ENCODE measurements at regions not wholly inside any gene's neighbourhood (a gene's known extent, or its start where the extent isn't known, plus 50 kb on each side); places are given as distances from the start of the nearest gene placed in this dataset.

GRCh38 chr1:218829097-218829496 lies 344.6 kb upstream of the LYPLAL1 start:
- DNase-seq (ENCODE audit: low read depth), result no peak
- H3K4me3 ChIP-seq (ENCODE audit: low read depth, low read length), result no peak overlapping the region
- TF ChIP-seq CTCF (IDR thresholded peaks at IDR 0.05; ENCODE audit: insufficient read depth, low read length), result no peak

GRCh38 chr1:218835609-218836008 lies 338.1 kb upstream of the LYPLAL1 start:
- H3K4me3 ChIP-seq (ENCODE audit: low read depth, low read length), result no peak overlapping the region
- no peak for TF ChIP-seq CTCF (IDR thresholded peaks at IDR 0.05; ENCODE audit: insufficient read depth, low read length)
- no peak for DNase-seq (ENCODE audit: low read depth)

- no peak for TF ChIP-seq CTCF (IDR thresholded peaks at IDR 0.05; ENCODE audit: insufficient read depth, low read length)
- no peak overlapping the region for H3K4me3 ChIP-seq (ENCODE audit: low read depth, low read length)
- DNase-seq (ENCODE audit: low read depth), result no peak
Measured at GRCh38 chr1:218836264-218836663, 337.4 kb upstream of the LYPLAL1 start.

GRCh38 chr1:218837051-218837450 lies 336.6 kb upstream of the LYPLAL1 start:
- no peak for DNase-seq (ENCODE audit: low read depth)
- no peak overlapping the region for H3K4me3 ChIP-seq (ENCODE audit: low read depth, low read length)
- no peak for TF ChIP-seq CTCF (IDR thresholded peaks at IDR 0.05; ENCODE audit: insufficient read depth, low read length)

- no peak for DNase-seq (ENCODE audit: low read depth)
- no peak overlapping the region for H3K4me3 ChIP-seq (ENCODE audit: low read depth, low read length)
- TF ChIP-seq CTCF (IDR thresholded peaks at IDR 0.05; ENCODE audit: insufficient read depth, low read length), result no peak
Measured at GRCh38 chr1:218845589-218845988, 328.1 kb upstream of the LYPLAL1 start.

- H3K4me3 ChIP-seq (ENCODE audit: low read depth, low read length), result no peak overlapping the region
- no peak for TF ChIP-seq CTCF (IDR thresholded peaks at IDR 0.05; ENCODE audit: insufficient read depth, low read length)
- DNase-seq (ENCODE audit: low read depth), result no peak
Measured at GRCh38 chr1:218846181-218846580, 327.5 kb upstream of the LYPLAL1 start.

- no peak overlapping the region for H3K4me3 ChIP-seq (ENCODE audit: low read depth, low read length)
- TF ChIP-seq CTCF (IDR thresholded peaks at IDR 0.05; ENCODE audit: insufficient read depth, low read length), result no peak
- no peak for DNase-seq (ENCODE audit: low read depth)
Measured at GRCh38 chr1:218847089-218847768, 326.4 kb upstream of the LYPLAL1 start.

Measured in fibroblast of the aortic adventitia (primary cell).